ENCODE measurements at regions not wholly inside any gene's neighbourhood (a gene's known extent, or its start where the extent isn't known, plus 50 kb on each side); places are given as distances from the start of the nearest gene placed in this dataset.
A peak's percentile ranks its signal among the peaks of the same experiment; 100 is the strongest.
"Not testable (repeated sequence)": the region's sequence is repeated elsewhere in the genome, so short reads cannot be mapped to it uniquely, and the experiment has no call there.

DNA sequence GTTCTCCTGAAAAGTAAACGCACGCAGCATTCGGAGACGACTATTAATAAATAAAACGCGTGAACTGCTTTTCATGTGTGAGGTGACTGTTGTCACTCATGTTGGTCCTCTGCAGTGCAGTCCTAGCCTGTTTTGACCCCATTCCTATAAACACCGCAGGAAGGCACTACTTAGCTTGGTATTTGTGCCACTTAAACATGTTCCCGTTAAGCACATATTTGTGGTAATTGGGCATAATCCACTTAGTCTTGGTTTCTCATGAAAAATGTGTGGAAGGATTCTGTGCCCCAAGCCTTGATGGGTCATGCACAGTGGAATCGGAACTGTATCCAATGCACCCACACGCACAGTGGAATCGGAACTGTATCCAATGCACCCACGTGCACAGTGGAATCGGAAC is 313.9 kb downstream of the THBS2 start:
- peak; percentile 36 for DNase-seq (ENCODE audit: low read depth)

DNA sequence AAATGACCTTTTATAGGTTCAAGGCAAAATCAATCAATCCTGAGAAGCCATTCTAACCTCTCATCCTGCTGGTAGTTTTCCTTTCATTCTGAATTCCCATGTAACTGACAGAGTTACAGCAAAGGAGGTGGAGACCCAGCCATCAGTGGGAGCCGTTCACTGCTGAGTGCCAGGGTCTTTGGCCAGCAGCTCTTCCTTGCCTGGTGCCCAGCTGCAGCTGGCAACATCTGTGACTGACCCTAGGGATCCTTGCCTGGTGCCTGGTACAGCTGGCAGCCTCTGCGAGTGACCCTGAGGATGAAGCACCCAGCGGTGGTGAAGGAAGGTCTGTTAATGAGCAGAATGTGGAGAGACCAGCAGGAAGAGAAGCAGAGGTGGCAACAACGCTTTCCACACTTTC is 314.6 kb downstream of the THBS2 start:
- peak; percentile 8 for DNase-seq (ENCODE audit: low read depth)

DNA sequence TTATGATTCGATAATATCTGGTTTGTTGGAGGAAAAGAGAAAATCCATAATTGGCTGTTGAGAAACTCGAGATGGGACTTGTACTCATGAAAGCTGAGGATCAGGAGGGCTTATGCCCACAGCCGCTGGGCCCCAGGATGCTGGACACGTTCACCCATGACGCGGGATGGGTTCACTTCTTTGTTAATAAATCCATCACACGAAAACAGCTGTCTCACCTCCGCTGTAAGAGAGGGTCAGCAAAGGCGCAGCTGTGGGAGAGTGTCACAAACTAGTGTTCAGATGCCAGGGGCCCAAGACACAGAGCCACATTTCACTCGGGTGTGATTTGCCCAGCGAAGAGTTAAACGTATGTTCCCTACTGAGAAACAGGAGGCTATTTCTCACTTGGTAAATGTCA is 315.1 kb downstream of the THBS2 start:
- peak; percentile 64 for DNase-seq (ENCODE audit: low read depth)

DNA sequence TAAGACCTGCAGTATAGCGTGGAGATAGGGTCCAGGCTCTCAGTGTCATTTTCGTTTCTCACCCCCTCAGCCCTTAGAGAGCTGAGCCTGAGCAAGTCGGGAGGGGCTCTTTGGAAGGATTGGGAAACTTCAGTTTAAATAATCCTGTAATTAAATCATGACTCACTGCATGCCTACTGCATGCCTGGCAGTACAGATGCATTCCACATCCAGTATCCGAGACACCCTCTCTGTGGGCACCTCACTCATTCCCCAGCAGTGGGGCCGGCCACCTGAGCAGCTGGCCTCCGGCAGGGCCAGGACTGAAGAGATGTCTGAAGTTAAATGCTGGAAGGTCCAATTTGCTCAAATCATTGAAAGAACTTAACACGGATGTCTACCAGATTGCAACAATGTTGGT is 316.6 kb downstream of the THBS2 start:
- peak; percentile 43 for DNase-seq (ENCODE audit: low read depth)

DNA sequence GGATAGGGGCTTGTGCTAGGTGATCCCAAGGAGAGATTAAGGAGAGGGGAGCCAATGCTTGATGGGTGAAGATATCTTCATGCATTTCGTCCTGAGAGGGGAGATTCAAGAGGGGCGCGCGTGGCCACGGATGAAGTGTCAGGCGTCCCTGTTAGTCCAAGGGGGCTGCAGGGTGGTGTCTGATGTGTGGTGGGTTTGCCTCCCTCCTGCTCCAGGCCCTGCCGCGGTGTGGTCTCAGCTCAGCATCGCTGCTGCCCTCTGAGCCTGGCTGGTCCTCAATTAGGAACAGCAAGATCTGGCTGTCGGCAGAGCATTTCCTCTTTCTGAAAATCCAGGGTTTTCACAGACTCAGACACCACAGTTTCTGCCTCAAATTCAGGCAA is 318.0 kb downstream of the THBS2 start:
- DNase-seq (ENCODE audit: low read depth) = no peak

DNA sequence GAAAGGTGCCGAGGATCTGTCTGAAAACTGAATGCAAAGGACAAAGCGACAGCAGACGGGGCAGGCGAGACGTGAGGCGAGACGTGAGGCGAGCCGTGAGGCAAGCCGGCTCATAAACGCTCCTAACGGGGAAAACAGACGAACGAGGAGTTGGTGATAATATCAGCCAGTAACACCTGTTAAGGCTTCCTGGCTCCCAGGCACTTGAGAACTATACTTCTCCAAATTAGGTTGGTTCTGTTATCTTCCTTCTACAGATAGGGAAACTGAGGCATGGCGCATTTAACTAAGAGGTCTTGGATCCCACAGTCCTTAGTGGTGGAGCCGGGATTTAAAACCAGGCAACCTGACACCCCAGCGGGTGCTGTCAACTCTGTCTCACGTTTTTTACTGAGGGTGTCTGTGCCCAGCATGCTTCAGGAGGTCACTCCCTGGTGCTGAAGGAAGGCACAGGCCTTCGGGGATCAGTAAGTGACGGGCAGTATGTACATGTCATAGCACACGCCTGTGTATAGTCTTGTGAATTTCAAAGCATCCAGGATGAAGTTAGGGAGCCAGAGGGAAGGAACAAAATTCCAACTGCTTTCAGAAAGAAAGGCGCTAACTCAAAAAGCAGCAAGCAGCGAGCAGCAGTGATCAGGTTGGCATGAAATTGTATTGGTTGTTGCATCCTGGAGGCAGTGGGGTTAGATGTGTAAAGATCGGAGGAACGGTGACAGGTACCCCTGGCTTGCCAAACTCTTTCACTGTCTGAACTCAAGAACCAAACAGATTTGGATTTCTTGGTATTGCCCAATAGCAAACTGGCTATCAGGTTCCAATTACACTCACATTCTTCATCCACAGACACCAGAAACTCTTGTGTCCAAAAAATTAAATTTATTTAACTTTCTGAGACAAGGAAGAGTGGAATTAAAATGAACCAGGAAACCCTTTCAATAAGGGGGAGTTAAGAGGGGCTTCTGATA is 318.7 kb downstream of the THBS2 start:
- DNase-seq (ENCODE audit: low read depth) = no peak

DNA sequence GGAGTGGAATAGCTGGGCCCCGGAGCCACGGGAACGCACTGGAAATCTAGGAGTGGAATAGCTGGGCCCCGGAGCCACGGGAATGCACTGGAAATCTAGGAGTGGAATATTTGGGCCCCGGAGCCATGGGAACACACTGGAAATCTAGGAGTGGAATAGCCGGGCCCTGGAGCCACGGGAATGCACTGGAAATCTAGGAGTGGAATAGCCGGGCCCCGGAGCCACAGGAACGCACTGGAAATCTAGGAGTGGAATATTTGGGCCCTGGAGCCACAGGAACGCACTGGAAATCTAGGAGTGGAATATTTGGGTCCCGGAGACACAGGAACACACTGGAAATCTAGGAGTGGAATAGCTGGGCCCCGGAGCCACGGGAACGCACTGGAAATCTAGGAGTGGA is 321.5 kb downstream of the THBS2 start:
- DNase-seq (ENCODE audit: low read depth) = not testable (repeated sequence)

DNA sequence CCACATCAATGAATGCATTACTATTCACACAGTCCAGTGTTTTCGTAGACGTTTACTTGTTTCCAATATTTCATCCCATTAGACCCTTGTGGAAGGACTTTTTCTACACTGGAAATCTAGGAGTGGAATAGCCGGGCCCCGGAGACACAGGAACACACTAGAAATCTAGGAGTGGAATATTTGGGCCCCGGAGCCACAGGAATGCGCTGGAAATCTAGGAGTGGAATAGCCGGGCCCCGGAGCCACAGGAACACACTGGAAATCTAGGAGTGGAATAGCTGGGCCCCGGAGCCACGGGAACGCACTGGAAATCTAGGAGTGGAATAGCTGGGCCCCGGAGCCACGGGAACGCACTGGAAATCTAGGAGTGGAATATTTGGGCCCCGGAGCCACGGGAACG is 322.6 kb downstream of the THBS2 start:
- not testable (repeated sequence) for DNase-seq (ENCODE audit: low read depth)

DNA sequence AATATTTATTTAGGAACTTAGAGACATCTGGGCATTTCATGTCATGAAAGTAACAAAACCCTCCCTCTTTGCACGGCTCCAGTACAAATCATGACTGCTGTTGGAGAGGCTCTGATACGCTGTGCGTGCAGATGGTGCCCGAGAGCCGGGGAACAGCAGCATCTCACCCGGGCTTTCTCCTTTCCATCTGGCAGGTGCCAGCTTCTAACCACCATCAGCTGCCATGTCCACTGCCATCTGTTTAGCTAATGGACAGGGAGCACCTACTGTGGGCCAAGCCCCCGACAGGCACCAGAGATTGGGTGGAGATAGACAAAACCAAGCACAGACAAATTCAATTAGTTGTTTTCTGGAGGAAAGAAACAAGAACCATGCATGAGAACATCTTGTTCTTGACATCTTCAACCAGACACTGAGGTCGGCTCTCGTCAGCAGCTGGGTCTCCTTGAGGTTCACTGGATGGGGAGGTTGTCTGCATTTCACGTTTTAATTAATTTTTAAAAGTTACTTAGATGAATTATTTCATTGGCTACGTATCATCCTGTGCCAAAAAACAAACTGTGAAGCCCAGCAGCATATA is 323.7 kb downstream of the THBS2 start:
- no peak for DNase-seq (ENCODE audit: low read depth)

DNA sequence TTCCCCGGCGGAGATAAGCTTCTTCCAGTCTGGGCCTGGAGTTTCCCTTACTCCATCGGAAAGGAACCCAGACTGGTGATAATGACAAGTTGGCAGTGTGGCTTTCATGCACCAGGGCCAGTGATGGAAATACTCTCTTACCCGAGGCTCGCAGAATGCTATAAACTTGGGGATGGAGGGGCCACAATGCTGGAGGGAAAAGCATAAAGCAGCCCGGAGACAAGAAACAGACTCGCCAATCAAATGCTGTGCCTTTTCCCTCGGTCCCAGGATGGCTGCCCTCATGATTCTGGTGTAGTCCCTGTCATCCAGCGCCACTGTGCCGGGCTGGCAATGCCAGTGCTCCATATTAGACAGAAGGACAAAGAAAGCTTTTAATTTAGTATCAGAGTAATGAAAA is 325.6 kb downstream of the THBS2 start:
- no peak for DNase-seq (ENCODE audit: low read depth)

DNA sequence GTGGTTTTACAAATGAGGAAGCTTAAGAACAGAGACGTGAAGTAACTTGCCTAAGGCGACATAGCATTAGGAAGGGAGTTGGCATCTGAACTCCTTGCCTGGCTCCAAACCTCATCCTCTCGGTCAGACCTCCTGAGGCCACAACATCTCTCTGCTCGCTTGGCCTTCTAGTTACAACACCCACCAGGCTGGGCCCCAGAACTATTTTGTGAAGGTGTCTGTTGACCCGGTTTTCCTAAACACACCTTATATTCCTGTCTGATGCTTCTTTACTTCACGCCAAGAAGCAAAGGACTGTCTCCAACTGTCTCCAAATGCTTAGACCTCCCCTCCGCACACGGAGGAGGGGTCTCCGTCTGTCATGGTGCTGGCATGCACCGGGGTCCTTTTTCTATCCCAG is 326.6 kb downstream of the THBS2 start:
- no peak for DNase-seq (ENCODE audit: low read depth)

DNA sequence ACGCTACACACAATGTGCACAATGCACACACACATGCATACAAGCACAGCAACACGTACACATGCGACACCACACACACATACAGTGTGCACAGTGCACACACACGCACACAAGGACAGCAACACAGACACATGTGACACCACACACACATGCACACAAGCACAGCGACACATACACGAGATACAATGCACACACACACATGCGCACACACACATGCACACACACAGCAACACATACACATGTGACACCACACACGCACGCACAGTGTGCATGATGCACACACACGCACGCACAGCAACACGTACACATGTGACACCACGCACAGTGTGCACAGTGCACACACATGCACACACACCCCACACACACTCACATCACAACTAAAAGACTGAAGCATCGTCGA is 327.3 kb downstream of the THBS2 start:
- no peak for DNase-seq (ENCODE audit: low read depth)

DNA sequence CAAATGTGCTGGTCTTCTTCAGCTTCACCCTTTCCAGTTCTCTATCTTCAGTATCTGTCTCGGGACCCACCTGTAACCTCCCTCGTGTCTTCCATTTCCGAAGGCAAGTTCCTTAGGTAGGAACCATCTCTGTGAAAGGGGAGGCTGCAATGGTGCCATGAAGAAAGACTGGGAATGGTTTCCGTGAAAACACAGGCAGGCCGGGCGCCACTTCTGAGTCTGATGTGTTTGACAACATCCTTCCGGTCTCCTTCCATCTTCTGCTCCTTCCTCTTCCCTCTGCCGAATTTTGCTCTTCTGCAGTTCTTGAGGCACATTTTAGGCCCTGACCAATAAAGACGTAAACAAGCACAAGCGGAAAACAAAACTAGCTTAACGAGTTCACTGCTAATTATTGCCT is 328.0 kb downstream of the THBS2 start:
- DNase-seq (ENCODE audit: low read depth) = no peak

DNA sequence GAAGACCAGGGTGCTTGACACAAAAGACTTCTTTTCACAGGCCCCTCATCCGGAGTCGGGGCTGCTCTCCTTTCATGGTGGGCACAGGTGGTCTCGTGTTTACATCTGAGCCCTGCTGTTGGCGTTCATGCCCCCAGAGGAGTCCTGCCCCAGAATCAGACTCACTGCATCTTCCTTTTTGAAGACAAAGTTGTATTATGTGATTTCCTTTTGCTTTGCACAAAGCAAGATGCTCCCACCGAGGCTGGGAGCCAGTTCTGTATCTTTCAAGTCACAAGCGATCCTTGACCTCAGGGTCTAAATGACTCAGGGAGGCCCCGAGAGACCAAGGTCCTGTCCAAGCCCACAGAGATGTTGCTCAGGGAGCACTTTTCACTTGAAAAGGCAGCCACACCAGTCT is 330.5 kb downstream of the THBS2 start:
- DNase-seq (ENCODE audit: low read depth) = no peak

DNA sequence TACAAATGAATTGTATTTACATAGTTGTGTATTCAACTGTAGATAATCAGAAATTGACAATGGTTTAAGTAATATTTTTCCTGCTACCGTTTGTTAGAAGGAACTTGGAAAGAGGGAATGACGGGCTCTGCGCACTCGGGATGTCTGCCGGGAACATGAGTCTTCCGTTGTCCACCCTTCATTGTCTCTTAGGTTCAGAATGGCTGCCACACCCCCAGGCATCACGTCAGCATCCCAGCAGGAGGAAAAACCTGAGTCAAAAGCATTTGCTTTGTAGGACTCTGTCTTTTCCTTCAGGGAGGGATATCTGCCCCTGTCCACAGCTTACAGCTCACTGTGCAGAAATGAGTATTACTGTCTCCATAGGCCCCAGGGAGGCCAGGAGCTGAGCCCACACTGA is 331.2 kb downstream of the THBS2 start:
- no peak for DNase-seq (ENCODE audit: low read depth)

DNA sequence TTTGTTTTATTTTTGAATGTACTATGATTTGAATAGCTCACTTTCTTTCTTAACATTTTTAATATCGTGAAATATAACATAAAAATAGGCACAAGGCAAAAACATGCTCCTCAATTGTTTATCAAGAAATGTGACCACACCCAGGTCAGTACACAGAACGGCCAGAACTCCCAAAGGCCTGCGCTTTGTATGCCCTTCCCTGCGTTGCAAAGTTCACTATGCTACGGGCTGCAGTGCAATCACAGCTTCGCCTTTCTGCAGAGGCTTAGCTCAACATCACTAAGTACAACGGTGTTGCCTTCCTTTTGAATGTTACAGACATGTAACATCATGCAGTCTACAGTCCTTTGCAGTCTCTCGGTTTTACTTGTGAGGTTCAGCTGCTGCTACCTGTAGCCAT is 333.4 kb downstream of the THBS2 start:
- no peak for DNase-seq (ENCODE audit: low read depth)

DNA sequence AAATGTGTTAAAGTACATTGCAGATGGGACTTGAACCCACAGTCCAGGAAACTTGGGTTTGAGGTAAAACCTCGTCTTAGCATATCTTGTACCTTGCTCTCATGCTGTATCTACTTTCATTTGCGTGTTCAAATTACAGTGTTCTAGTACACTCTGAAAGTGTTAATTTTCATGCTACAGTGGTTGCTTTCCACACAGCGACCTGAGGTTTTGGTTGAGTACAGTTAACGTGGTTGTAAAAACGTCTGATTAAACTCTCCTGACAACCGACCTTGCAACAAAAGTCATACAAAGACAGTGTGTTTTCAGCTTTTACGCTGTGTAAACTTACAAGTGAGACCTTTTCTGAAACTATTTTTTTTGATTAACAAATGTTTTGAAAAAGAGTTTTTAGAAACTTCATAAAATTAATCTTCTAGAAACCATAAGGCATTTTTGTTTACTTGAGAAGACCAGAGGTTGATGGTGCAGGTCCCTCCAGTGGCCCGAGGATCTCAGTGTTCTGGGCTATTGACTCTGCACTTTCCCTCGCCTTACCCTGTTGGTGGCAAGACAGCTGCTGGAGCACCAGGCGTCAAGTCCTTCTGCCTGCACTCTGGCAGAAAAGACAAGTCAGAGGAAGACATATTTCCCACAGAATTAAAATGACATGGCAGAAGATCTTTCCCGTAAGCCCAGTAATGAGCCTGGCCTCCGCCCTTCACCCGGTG is 334.0 kb downstream of the THBS2 start:
- no peak for DNase-seq (ENCODE audit: low read depth)

DNA sequence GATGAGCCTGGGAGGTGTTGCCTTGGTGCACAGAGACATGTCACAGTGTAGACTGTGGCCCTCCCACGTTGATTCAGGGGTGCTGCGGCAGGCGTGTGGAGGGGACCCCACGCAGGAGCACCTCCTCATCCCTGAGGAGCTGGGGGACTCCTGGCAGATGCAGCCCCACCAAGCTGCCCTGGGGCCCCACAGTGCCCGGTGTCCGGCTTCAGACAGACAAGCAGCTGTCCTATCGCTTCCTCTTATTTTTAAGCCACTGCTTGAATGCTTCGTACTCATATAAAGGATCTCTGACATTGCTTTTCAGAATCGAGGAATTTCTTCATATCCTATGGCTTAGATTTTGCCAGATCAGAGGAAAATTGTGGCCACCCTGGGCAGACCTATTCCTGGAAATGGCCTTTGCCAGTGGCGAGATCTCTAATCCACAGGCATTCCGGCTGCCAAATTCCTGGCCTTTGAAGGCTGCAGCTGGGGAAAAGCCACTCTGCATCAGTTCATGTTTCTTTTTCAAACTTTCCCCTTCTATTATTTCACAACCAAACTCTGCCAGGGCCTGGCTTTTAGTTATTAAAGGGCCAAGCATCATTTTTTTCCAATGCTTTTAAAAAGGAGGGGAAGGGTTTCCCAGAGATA is 337.0 kb downstream of the THBS2 start:
- peak; percentile 75 for DNase-seq (ENCODE audit: low read depth)

DNA sequence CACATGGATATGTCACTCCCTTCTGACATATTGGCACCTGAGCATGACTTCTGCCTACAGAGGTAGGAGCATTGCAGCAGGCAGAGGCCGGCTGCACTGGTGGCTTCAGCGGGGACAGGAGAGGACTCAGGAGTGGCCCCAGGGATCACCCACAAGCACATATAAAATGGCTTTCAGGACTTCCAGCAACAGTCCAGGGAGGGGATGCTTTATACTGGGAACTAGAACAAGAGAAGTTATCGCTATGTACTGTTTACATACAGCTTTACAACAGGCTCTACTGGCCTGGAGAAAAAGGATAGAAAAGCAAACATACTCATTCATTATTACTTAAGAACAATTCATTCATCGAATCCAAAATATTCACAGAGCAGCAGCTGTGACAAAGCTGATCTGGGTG is 337.8 kb downstream of the THBS2 start:
- no peak for DNase-seq (ENCODE audit: low read depth)

DNA sequence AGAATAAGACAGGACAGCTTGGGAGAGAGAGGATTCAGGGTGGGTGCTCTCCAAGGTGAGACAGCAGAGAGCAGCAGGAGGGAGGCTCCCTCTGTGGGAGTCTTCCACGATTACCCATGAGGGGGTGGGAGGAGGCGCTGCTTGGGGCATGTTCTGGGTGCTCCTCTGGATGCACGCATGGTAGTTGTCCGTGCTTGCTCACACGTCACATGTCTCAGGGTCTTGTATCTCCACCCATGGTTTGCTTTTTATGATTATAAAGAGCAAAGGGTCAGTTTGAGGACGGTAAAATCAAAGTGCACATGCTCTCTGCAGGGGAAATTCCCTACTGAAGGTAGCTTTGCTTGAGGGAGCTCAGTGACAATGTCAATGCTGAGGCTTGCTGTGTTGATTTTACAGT is 338.4 kb downstream of the THBS2 start:
- DNase-seq (ENCODE audit: low read depth) = no peak

DNA sequence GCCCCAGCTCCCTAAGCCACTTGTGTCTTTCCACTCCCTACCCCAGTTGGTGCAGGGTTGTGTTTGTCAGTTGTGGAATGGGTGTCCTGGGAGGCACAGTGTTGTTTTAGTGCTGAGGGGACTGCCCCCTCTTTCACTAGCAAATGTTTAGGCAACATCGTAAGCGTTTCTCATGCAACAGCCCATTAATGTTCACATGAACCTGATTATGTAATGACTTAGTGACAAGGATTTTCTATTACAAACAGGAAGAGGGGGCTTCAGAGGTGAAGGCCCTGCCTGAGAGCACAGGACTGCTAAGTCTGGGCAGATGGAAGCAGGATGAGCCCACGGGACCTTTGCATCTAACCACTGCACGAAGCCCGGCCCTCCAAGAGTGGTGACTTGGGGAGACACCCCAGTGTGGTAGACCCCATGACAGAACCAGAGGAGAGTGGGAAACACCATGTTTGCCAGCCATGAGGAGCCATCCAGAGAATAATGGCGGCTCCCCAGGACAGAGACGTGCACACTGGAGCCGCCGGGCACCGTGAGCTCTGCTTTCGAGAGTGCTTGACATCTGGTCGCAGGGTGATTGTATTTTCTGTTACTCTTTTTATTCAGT is 339.7 kb downstream of the THBS2 start:
- no peak for DNase-seq (ENCODE audit: low read depth)

Measured in LHCN-M2 (cell line).